H1 (cell line): ENCODE measurements at regions not wholly inside any gene's neighbourhood (a gene's known extent, or its start where the extent isn't known, plus 50 kb on each side); places are given as distances from the start of the nearest gene placed in this dataset.

Source experiments
- CTCF ChIA-PET: fragments of 300-600 bp; sonication (Branson Sonifier 250); formaldehyde crosslinking; loops from one replicate; lab custom pipeline; 2021; ENCODE audit not compliant: partially characterized antibody; lab: Charles Lee
- POLR2A ChIA-PET: fragments of 300-600 bp; sonication (Branson Sonifier 250); formaldehyde crosslinking; loops from one replicate; lab custom pipeline; 2021; ENCODE audit warnings: inconsistent platforms; ENCODE audit not compliant: partially characterized antibody; lab: Charles Lee
- DNase-seq, 2 experiments: peaks; one replicate each; pipeline versions ENCODE4 v3.0.0 to v3.0.0-alpha.2; 2010 to 2022; ENCODE audit warnings: low spot score in 2 of 2, low read depth in 1 of 2, mixed read lengths in 1 of 2
- FAIRE-seq: peaks from 2 replicates; lab custom pipeline; 2011; peaks lifted over from hg19 to GRCh38; lab: Jason Lieb, UNC
- H2AFZ ChIP-seq: 2 replicates; pipeline ENCODE4 v1.8.1; 2012; ENCODE audit warnings: low read length, inconsistent platforms
- H2AK5ac ChIP-seq: 2 replicates; pipeline ENCODE4 v1.6.1; 2013; ENCODE audit warnings: low read depth, low read length
- H2BK120ac ChIP-seq: replicated peaks from 2 replicates; pipeline ENCODE3; 2013; ENCODE audit warnings: low read depth, low read length, inconsistent platforms
- H2BK12ac ChIP-seq: 2 replicates; pipeline ENCODE4 v1.6.1; 2013; ENCODE audit warnings: low read depth, low read length
- H2BK15ac ChIP-seq: 2 replicates; pipeline ENCODE4 v1.6.1; 2013; ENCODE audit warnings: low read length
- H2BK20ac ChIP-seq: 2 replicates; pipeline ENCODE4 v1.6.1; 2013; ENCODE audit warnings: low read length
- H2BK5ac ChIP-seq: 2 replicates; pipeline ENCODE4 v1.6.1; 2013; ENCODE audit warnings: low read depth, low read length
- H3K14ac ChIP-seq: 2 replicates; pipeline ENCODE4 v1.6.1; 2013; ENCODE audit warnings: inconsistent platforms; ENCODE audit not compliant: insufficient read length
- H3K18ac ChIP-seq: 2 replicates; pipeline ENCODE4 v1.6.1; 2013; ENCODE audit warnings: low read length; ENCODE audit errors: extremely low read depth
- H3K23ac ChIP-seq: 2 replicates; pipeline ENCODE4 v1.6.1; 2013; ENCODE audit warnings: inconsistent platforms; ENCODE audit not compliant: insufficient read length
- H3K23me2 ChIP-seq: 2 replicates; pipeline ENCODE4 v1.6.1; 2013; ENCODE audit warnings: low read depth, low read length
- H3K27ac ChIP-seq: 2 replicates; pipeline ENCODE4 v1.6.1; 2011; ENCODE audit warnings: low read depth, low read length, inconsistent platforms
- H3K27me3 ChIP-seq, 4 experiments: replicated peaks in 1 of 4; 1 replicate in 1 of 4; 2 replicates in 3 of 4; pipeline versions ENCODE4 v1.6.1 to v1.8.1; 2011 to 2013; ENCODE audit warnings: low read length in 3 of 4, mild to moderate bottlenecking in 3 of 4, inconsistent platforms in 2 of 4, mixed read lengths in 2 of 4, moderate library complexity in 1 of 4; ENCODE audit not compliant: control insufficient read depth in 3 of 4, insufficient read depth in 3 of 4; ENCODE audit errors: extremely low read depth in 1 of 4
- H3K36me3 ChIP-seq, 4 experiments: 2 replicates each; pipeline versions ENCODE4 v1.6.1 to v1.8.1; 2011 to 2013; ENCODE audit warnings: mild to moderate bottlenecking in 4 of 4, low read length in 3 of 4, moderate library complexity in 2 of 4, control low read depth in 1 of 4, inconsistent platforms in 1 of 4; ENCODE audit not compliant: insufficient read depth in 4 of 4, control insufficient read depth in 2 of 4
- H3K4ac ChIP-seq: replicated peaks from 2 replicates; pipeline ENCODE3; 2013; ENCODE audit warnings: low read length, low read depth, mixed read lengths, inconsistent platforms; ENCODE audit not compliant: insufficient read length
- H3K4me1 ChIP-seq, 4 experiments: replicated peaks in 1 of 4; 1 replicate in 1 of 4; 2 replicates in 3 of 4; pipeline versions ENCODE4 v1.6.1 to v1.8.1; 2011 to 2013; ENCODE audit warnings: low read length in 3 of 4, inconsistent platforms in 2 of 4, mixed read lengths in 1 of 4; ENCODE audit not compliant: insufficient read depth in 4 of 4, control insufficient read depth in 3 of 4
- H3K4me2 ChIP-seq, 2 experiments: 2 replicates each; pipeline versions ENCODE4 v1.6.1 to v1.8.1; 2011 to 2013; ENCODE audit warnings: low read depth in 2 of 2, low read length in 2 of 2, control low read depth in 1 of 2, inconsistent platforms in 1 of 2, mild to moderate bottlenecking in 1 of 2; ENCODE audit not compliant: insufficient read depth in 1 of 2
- H3K4me3 ChIP-seq, 4 experiments: fragments of 200-600, 300-600 bp in 1 of 4; sonication (generic), shearing (Covaris generic), sonication (Bioruptor Twin) in 1 of 4; 2 replicates each; pipeline versions ENCODE4 v1.5.1 to v1.8.1; 2011 to 2016; ENCODE audit warnings: low read length in 4 of 4, low read depth in 3 of 4, control low read depth in 2 of 4, inconsistent platforms in 2 of 4, mild to moderate bottlenecking in 2 of 4, mixed read lengths in 1 of 4, moderate library complexity in 1 of 4; ENCODE audit not compliant: insufficient read depth in 2 of 4; ENCODE audit errors: extremely low read depth in 1 of 4
- H3K56ac ChIP-seq: replicated peaks from 2 replicates; pipeline ENCODE3; 2013; ENCODE audit warnings: low read depth, mild to moderate bottlenecking, mixed read lengths, low read length, inconsistent platforms; ENCODE audit not compliant: insufficient read length
- H3K79me1 ChIP-seq: 2 replicates; pipeline ENCODE4 v1.6.1; 2013; ENCODE audit warnings: low read depth, low read length, control low read depth
- H3K79me2 ChIP-seq, 2 experiments: 2 replicates each; pipeline versions ENCODE4 v1.6.1 to v1.8.1; 2012 to 2013; ENCODE audit warnings: low read length in 2 of 2, mild to moderate bottlenecking in 2 of 2, inconsistent platforms in 1 of 2; ENCODE audit not compliant: insufficient read depth in 2 of 2, control insufficient read depth in 1 of 2
- H3K9ac ChIP-seq, 4 experiments: replicated peaks in 1 of 4; 1 replicate in 1 of 4; 2 replicates in 3 of 4; pipeline versions ENCODE4 v1.6.1 to v1.8.1; 2011 to 2013; ENCODE audit warnings: low read depth in 3 of 4, low read length in 3 of 4, control low read depth in 2 of 4, mild to moderate bottlenecking in 2 of 4, moderate library complexity in 2 of 4, inconsistent platforms in 1 of 4; ENCODE audit errors: extremely low read depth in 1 of 4
- H3K9me3 ChIP-seq, 2 experiments: 2 replicates each; pipeline versions ENCODE4 v1.6.1 to v1.8.1; 2012 to 2013; ENCODE audit warnings: mild to moderate bottlenecking in 2 of 2, moderate library complexity in 2 of 2, control low read depth in 1 of 2, inconsistent platforms in 1 of 2, low read depth in 1 of 2, low read length in 1 of 2, mixed read lengths in 1 of 2; ENCODE audit not compliant: insufficient read depth in 2 of 2
- H4K20me1 ChIP-seq, 2 experiments: replicated peaks in 1 of 2; 2 replicates each; pipeline versions ENCODE3 to v1.8.1; 2011 to 2013; ENCODE audit warnings: inconsistent platforms in 2 of 2, low read length in 2 of 2, mild to moderate bottlenecking in 1 of 2; ENCODE audit not compliant: insufficient read depth in 2 of 2, control insufficient read depth in 1 of 2
- H4K5ac ChIP-seq: 2 replicates; pipeline ENCODE4 v1.6.1; 2013; ENCODE audit warnings: low read length, low read depth, mixed read lengths, inconsistent platforms; ENCODE audit not compliant: insufficient read length
- H4K8ac ChIP-seq: 2 replicates; pipeline ENCODE4 v1.8.0; 2013; ENCODE audit warnings: mild to moderate bottlenecking, moderate library complexity, low read length, inconsistent platforms; ENCODE audit not compliant: insufficient read depth; ENCODE audit errors: extremely low read depth
- H4K91ac ChIP-seq: replicated peaks from 2 replicates; pipeline ENCODE3; 2013; ENCODE audit warnings: low read length, mixed read lengths, inconsistent platforms; ENCODE audit not compliant: insufficient read length
- ASH2L ChIP-seq: fragments of 200-600, 300-600 bp; sonication (generic); IDR thresholded peaks from one replicate; pipeline ENCODE4 v1.7.1; 2017; ENCODE audit warnings: low read length
- TAF1 ChIP-seq: IDR thresholded peaks from 2 replicates; pipeline ENCODE4 v1.6.1; 2011; ENCODE audit warnings: mild to moderate bottlenecking, low read depth, low read length
- WGBS, 2 experiments: shearing (Covaris generic) in 1 of 2; methylation state at CpG; one replicate each; pipeline versions ENCODE4 v1.1.6 to v1.1.7; 2013 to 2015; ENCODE audit warnings: low lambda C conversion rate in 2 of 2, mixed read lengths in 2 of 2, inconsistent platforms in 1 of 2, low coverage in 1 of 2, missing lambda C conversion rate in 1 of 2; ENCODE audit not compliant: insufficient replicate concordance in 2 of 2, insufficient coverage in 1 of 2, insufficient read length in 1 of 2; ENCODE audit errors: extremely low coverage in 1 of 2, missing lambda C conversion rate in 1 of 2; 5-methylcytosine and 5-hydroxymethylcytosine counted together

DNA sequence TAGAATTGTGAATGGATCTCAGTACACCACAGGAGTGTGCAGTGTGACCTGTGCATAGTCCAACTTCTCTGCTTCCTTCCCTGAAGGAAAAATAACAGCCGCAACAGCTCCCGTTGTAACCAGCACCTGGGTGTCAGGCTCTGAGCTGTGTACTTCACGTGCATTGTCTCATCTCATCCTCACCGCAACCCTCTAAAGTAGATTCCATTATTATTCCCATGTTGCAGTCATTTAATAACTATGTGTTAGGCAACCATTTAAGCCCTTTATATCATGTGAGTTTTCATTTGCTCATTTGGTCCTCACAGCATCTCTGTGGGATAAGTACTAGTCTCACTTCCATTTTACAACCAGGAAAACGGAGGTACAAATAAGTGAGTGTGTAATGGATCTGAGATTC, 247.0 kb upstream of the MAF start:
- Histone ChIP-seq H3K23ac (no peak overlapping the region), H2BK20ac (no peak overlapping the region)
- POLR2A ChIA-PET = no interaction called here
- FAIRE-seq = no peak
- TF ChIP-seq TAF1 (no peak), ASH2L (no peak)
- TF ChIP-seq, all 59 proteins: peak for 0
- Histone ChIP-seq H3K14ac (no peak overlapping the region), H4K20me1 (no peaks in the 10 kb centered on the region), H3K4me3 (no peak overlapping the region), H4K5ac (no peak overlapping the region), H3K23me2 (no peaks in the 10 kb centered on the region; the same call in 1 of the 2 replicates), H3K27ac (no peak overlapping the region), H4K8ac (no peak overlapping the region), H3K79me2 (no peaks in the 10 kb centered on the region), H2BK15ac (no peak overlapping the region), H3K4me1 (no peaks in the 10 kb centered on the region; a peak in 1 of 7 replicates), H2BK5ac (no peak overlapping the region), H3K9ac (no peak overlapping the region), H2BK12ac (no peak overlapping the region), H2AK5ac (no peak overlapping the region), H3K36me3 (no peaks in the 10 kb centered on the region; a peak in 1 of 8 replicates), H3K18ac (no peak overlapping the region), H3K79me1 (no peaks in the 10 kb centered on the region), H4K91ac (no peak overlapping the region), H3K56ac (no peak overlapping the region), H3K9me3 (no peaks in the 10 kb centered on the region), H2AFZ (no peak overlapping the region), H3K4ac (no peak overlapping the region), H2BK120ac (no peak overlapping the region), H3K4me2 (no peak overlapping the region), H3K27me3 (no peaks in the 10 kb centered on the region; a peak in 1 of 7 replicates)
- DNase-seq = no peak
- CTCF ChIA-PET = no interaction called here
- WGBS, 2 experiments = 93% methylated on average over 5 of the region's 5 CpGs; no CpG with 5 or more reads in 1 of the 2 experiments
